Right atrium auricular region (tissue), 2 donors: ENCODE measurements at regions not wholly inside any gene's neighbourhood (a gene's known extent, or its start where the extent isn't known, plus 50 kb on each side); places are given as distances from the start of the nearest gene placed in this dataset.

Source experiments
- DNase-seq: peaks from one replicate; pipeline ENCODE4 v3.0.0-alpha.2; 2019; ENCODE audit warnings: low spot score
- H3K27ac ChIP-seq, 2 donors: fragments of 200-600 bp; sonication (generic); 1 replicate in 1 of 2; 2 replicates in 1 of 2; pipeline ENCODE4 v1.5.1; 2016 to 2019
- H3K27me3 ChIP-seq, 2 donors: fragments of 200-600 bp; sonication (generic); one replicate each; pipeline versions ENCODE4 v1.5.1 to v1.6.0; 2017 to 2019
- H3K36me3 ChIP-seq: fragments of 200-600 bp; sonication (generic); one replicate; pipeline ENCODE4 v1.5.1; 2016
- H3K4me1 ChIP-seq, 2 donors: fragments of 200-600 bp; sonication (generic); one replicate each; pipeline versions ENCODE4 v1.5.1 to v1.6.0; 2017 to 2019
- H3K4me3 ChIP-seq, 2 donors: fragments of 200-600 bp; sonication (generic); 1 replicate in 1 of 2; 2 replicates in 1 of 2; pipeline ENCODE4 v1.5.1; 2017 to 2019; ENCODE audit warnings: mild to moderate bottlenecking in 1 of 2, moderate library complexity in 1 of 2
- H3K9me3 ChIP-seq, 2 donors: fragments of 200-600 bp; sonication (generic); one replicate each; pipeline ENCODE4 v1.5.1; 2019
- CTCF ChIP-seq, 2 donors: fragments of 200-600 bp; sonication (generic); IDR thresholded peaks; one replicate each; pipeline ENCODE4 v1.5.1; 2019; ENCODE audit warnings: antibody characterized with exemption in 2 of 2

DNA sequence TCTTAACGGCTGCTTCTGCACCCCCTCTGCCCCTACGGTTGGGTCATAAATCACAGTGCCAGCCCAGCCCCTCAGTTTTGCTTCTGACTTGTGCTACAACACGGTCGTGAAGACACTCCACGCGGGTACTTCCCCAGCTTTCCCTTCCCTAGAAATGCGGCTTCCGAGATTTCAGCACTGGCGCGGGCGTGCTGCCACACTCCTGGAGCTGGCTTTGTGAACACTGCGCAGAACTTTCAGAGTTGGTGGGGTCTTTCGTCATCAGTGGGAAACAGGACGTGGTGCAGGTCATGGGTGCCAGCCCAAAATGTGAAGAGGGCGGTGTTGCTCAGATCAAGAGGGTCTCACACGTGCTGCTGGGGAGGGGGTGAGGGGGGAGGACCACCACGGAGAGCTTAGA lies 733.0 kb upstream of the SALL3 start:
- DNase-seq = no peak
- H3K9me3 ChIP-seq = no peaks in the 10 kb centered on the region
- no peak overlapping the region for H3K4me3 ChIP-seq
- no peaks in the 10 kb centered on the region for H3K4me1 ChIP-seq
- TF ChIP-seq CTCF (IDR thresholded peaks at IDR 0.05) = no peak
- H3K36me3 ChIP-seq = no peaks in the 10 kb centered on the region
- no peaks in the 10 kb centered on the region for H3K27me3 ChIP-seq
- no peak overlapping the region for H3K27ac ChIP-seq

DNA sequence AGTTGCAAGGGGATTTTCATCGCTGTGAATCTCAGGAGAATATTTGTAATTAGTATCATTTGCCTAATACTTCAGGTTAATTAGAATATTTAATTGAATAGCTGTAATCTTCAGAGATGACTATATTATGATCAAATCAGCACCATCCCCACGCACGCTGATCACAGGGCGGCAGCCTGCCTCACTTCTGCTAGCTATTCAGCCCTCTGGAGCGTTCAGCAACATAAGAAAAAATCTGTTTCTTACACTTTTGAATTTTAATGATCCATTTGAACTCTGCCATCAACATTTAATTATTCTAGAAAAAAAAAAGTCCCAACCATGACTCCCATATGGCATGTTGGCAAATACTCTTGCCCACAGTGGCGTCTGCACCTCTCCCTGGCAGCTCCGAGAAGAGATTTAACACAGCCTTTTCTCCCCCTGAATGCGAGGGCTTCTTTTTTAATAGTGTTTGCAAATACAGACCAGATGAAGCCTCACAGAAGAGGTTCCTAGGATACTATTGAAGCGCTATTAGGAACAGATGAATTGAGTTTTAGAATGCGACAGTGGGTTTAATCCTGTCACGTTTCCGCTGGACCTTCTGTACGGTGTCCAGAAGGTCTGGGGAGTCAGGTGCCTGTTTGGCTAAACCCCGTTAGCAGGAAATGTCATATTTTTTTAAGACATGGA lies 731.9 kb upstream of the SALL3 start:
- H3K27ac ChIP-seq = no peak overlapping the region
- no peaks in the 10 kb centered on the region for H3K9me3 ChIP-seq
- no peak for DNase-seq
- H3K27me3 ChIP-seq = no peaks in the 10 kb centered on the region
- no peak overlapping the region for H3K4me3 ChIP-seq
- no peak for TF ChIP-seq CTCF (IDR thresholded peaks at IDR 0.05)
- H3K4me1 ChIP-seq = no peaks in the 10 kb centered on the region
- H3K36me3 ChIP-seq = no peaks in the 10 kb centered on the region

GRCh38 chr18:78255013-78255412 lies 724.6 kb upstream of the SALL3 start:
- no peak overlapping the region for H3K4me3 ChIP-seq
- no peaks in the 10 kb centered on the region for H3K9me3 ChIP-seq
- no peak for DNase-seq
- no peak overlapping the region for H3K27ac ChIP-seq
- H3K27me3 ChIP-seq = no peaks in the 10 kb centered on the region
- no peaks in the 10 kb centered on the region for H3K36me3 ChIP-seq
- H3K4me1 ChIP-seq = no peaks in the 10 kb centered on the region
- no peak for TF ChIP-seq CTCF (IDR thresholded peaks at IDR 0.05)

DNA sequence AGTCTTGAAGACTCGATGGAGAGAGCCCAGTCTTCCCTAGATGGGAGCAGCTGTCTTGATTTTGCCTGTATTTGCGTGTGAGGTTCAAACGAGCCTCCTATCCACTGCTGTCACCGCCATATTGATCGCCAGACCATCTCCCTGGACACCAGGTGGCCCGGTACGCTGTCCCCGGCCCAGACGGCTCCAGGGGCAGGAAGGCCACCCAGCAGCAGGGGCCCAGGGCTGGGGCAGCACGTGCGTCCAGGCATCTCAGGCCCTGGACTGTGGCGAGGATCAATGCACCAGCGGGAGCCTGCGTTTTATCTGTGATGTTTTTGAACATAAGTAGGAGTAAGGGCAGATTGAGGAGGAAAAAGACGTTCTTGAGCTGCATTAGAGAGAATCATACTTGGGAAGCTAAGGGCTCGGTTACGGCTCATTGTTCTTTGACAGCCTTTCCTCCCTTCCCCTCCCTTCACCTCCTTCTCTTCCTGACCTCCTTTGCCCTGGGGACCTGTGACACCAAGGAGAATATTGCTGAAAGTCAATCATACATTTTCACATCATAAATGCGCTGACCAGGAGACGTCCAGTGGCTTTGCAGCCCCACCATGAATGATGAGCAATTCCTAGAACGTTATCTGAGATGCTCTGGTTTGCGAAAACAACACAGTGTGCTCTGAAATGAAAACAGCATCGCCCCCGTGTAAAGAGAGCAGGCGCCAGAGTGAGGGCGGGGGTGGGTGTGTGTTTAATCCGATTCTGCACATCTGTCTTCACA lies 711.2 kb upstream of the SALL3 start:
- H3K27ac ChIP-seq = no peak overlapping the region
- H3K4me1 ChIP-seq = no peaks in the 10 kb centered on the region
- no peaks in the 10 kb centered on the region for H3K36me3 ChIP-seq
- H3K27me3 ChIP-seq = no peaks in the 10 kb centered on the region
- TF ChIP-seq CTCF (IDR thresholded peaks at IDR 0.05) = no peak
- H3K9me3 ChIP-seq = peaks cover 0 to 3% of the 10 kb centered on the region in 2 donors
- no peak overlapping the region for H3K4me3 ChIP-seq
- no peak for DNase-seq

- peaks cover 0 to 16% of the 10 kb centered on the region in 2 donors for H3K9me3 ChIP-seq
- no peak for TF ChIP-seq CTCF (IDR thresholded peaks at IDR 0.05)
- no peaks in the 10 kb centered on the region for H3K36me3 ChIP-seq
- H3K27me3 ChIP-seq = no peaks in the 10 kb centered on the region
- no peaks in the 10 kb centered on the region for H3K4me1 ChIP-seq
- no peak overlapping the region for H3K4me3 ChIP-seq
- no peak overlapping the region for H3K27ac ChIP-seq
- DNase-seq = no peak
These were observed 707.8 kb upstream of the SALL3 start for GRCh38 chr18:78271790-78272189.
